Calu3 (cell line): ENCODE measurements at regions not wholly inside any gene's neighbourhood (a gene's known extent, or its start where the extent isn't known, plus 50 kb on each side); places are given as distances from the start of the nearest gene placed in this dataset.

Source experiments
- BruUV-seq: library from RNA; stranded (reverse); fragments of 400-500 nt; replicated peaks from 2 replicates; lab custom pipeline; 2021; lab: Mats Ljungman, UMichigan
- CTCF ChIA-PET: fragments of 300-600 bp; sonication (Branson Sonifier 250); formaldehyde crosslinking; loops from one replicate; lab custom pipeline; 2022; ENCODE audit warnings: antibody characterized with exemption; lab: Charles Lee
- DNase-seq: peaks from one replicate; pipeline ENCODE4 v3.0.0; 2022
- H3K27ac Mint-ChIP-seq: one replicate; pipeline ENCODE4 v1.8.0; 2022; ENCODE audit warnings: mixed read lengths; ENCODE audit not compliant: unreplicated experiment
- H3K27me3 Mint-ChIP-seq: one replicate; pipeline ENCODE4 v1.8.0; 2022; ENCODE audit warnings: mixed read lengths; ENCODE audit not compliant: unreplicated experiment
- H3K36me3 Mint-ChIP-seq: one replicate; pipeline ENCODE4 v1.8.0; 2022; ENCODE audit warnings: mild to moderate bottlenecking, moderate library complexity, mixed read lengths; ENCODE audit not compliant: insufficient read depth, unreplicated experiment
- H3K4me1 Mint-ChIP-seq: one replicate; pipeline ENCODE4 v1.8.0; 2022; ENCODE audit warnings: mild to moderate bottlenecking, low read depth, mixed read lengths; ENCODE audit not compliant: unreplicated experiment
- H3K4me3 Mint-ChIP-seq: one replicate; pipeline ENCODE4 v1.8.0; 2022; ENCODE audit warnings: mild to moderate bottlenecking, low read depth, moderate library complexity, mixed read lengths; ENCODE audit not compliant: unreplicated experiment
- H3K9me3 Mint-ChIP-seq: one replicate; pipeline ENCODE4 v1.8.0; 2022; ENCODE audit warnings: low read depth, mixed read lengths; ENCODE audit not compliant: unreplicated experiment
- intact Hi-C: fragments of 100-400 bp; cut with micrococcal nuclease; formaldehyde crosslinking; loops from one replicate; pipeline ENCODE4 v1.10.0; 2022; ENCODE audit not compliant: unreplicated experiment
- TF ChIP-seq, protein P1 (sequence below): fragments of 200-600 bp; IDR thresholded peaks from one replicate; pipeline ENCODE4 v1.8.0; 2022; ENCODE audit warnings: antibody characterized with exemption; ENCODE audit not compliant: unreplicated experiment

DNA sequence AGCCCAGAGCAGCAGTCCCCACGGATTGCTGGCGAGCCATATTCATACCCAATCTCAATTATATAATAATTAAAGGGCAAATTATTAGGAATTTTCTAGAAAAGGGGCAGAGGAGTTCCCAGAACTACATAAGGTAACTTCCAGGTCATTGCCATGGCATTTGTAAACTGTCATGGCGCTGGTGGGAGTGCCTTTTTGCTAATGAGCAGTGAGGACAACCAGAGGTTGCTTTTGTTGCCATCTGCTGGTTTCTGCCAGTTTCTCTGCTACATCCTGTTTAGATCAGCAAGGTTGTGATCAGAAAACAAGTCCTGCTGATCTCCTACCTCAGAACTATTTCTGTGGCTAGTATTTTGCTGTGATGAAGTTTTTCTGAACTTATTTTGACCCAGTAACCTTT is 159.8 kb upstream of the PIEZO2 start:
- BruUV-seq: no TSS peak
- H3K9me3 Mint-ChIP-seq: no peaks in the 10 kb centered on the region
- H3K27me3 Mint-ChIP-seq: peaks cover 8% of the 10 kb centered on the region
- no peak for DNase-seq
- CTCF ChIA-PET: no interaction called here
- TF ChIP-seq, protein P1, sequence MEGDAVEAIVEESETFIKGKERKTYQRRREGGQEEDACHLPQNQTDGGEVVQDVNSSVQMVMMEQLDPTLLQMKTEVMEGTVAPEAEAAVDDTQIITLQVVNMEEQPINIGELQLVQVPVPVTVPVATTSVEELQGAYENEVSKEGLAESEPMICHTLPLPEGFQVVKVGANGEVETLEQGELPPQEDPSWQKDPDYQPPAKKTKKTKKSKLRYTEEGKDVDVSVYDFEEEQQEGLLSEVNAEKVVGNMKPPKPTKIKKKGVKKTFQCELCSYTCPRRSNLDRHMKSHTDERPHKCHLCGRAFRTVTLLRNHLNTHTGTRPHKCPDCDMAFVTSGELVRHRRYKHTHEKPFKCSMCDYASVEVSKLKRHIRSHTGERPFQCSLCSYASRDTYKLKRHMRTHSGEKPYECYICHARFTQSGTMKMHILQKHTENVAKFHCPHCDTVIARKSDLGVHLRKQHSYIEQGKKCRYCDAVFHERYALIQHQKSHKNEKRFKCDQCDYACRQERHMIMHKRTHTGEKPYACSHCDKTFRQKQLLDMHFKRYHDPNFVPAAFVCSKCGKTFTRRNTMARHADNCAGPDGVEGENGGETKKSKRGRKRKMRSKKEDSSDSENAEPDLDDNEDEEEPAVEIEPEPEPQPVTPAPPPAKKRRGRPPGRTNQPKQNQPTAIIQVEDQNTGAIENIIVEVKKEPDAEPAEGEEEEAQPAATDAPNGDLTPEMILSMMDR: no peak
- H3K27ac Mint-ChIP-seq: no peak overlapping the region
- intact Hi-C loops: no loop called here
- no peak overlapping the region for H3K4me3 Mint-ChIP-seq
- H3K4me1 Mint-ChIP-seq: no peaks in the 10 kb centered on the region
- H3K36me3 Mint-ChIP-seq: no peaks in the 10 kb centered on the region

DNA sequence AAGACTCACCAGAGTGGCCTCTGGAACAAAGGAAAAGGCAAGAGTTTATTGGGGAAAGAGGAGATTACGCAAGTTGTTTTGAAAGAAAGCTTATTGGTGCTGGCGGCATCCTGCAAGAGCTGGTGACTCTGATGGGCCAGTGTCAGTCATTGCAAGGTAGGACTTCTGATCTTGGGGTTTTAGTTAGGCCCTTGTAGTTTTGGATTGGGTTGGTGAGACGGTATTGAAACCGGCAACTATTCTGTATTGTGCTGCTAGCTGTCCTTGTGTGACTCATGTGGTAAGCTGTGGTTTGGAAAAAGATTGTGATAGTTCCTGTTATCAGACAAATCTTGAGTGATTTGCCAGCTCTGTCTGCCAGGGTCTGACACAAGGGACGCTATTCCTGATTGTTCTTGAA is 159.1 kb upstream of the PIEZO2 start:
- Mint-ChIP-seq H3K27me3 (peaks cover 8% of the 10 kb centered on the region), H3K4me1 (no peaks in the 10 kb centered on the region), H3K9me3 (no peaks in the 10 kb centered on the region), H3K4me3 (no peak overlapping the region), H3K27ac (no peak overlapping the region), H3K36me3 (no peaks in the 10 kb centered on the region)
- no peak for DNase-seq
- intact Hi-C loops: no loop called here
- no TSS peak for BruUV-seq
- CTCF ChIA-PET: no interaction called here
- TF ChIP-seq, protein P1: no peak

DNA sequence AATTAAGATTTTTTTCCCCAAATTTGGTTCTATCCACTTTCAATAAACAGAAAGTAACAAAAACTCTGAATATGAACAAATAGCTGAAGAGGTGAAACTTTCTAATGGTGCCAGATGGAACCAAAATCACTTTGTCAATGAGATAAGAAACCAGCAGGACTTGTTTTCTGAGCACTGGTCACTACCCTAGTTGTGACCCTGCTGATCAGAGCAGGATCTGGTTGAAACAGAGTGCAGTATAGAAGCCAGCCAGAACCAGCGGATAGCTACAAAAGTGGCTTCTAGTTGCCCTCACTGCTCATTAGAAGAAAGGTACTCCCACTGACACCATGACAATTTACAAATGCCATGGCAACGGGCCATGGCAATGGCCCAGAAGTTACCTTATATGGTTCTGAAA is 158.3 kb upstream of the PIEZO2 start:
- Mint-ChIP-seq H3K4me1 (no peaks in the 10 kb centered on the region), H3K36me3 (no peaks in the 10 kb centered on the region), H3K9me3 (no peaks in the 10 kb centered on the region), H3K27me3 (peaks cover 5% of the 10 kb centered on the region), H3K4me3 (no peak overlapping the region), H3K27ac (no peak overlapping the region)
- TF ChIP-seq, protein P1: no peak
- intact Hi-C loops: no loop called here
- CTCF ChIA-PET: no interaction called here
- DNase-seq: no peak
- no TSS peak for BruUV-seq

DNA sequence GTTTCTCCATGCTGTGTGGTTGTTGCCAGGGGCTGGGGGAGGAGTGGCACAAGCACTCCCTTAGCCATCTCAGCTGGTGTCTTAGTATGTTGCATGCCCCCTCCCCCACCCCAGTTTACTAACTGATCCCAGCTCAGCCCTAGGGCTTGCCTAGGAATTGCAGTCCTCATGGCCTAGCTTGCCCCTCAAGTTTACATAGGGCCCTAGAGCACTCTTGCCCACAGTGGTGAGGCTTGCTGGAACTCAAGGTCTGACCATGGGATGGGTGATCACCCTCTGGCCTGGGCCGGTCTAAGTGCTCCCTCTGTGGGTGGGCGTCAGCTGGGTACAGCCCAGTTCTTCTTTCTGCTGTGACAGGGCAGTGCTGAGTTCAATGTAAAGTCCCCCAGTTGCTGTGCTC is 156.1 kb upstream of the PIEZO2 start:
- TF ChIP-seq, protein P1: no peak
- BruUV-seq: no TSS peak
- peaks cover 3% of the 10 kb centered on the region for H3K9me3 Mint-ChIP-seq
- CTCF ChIA-PET: no interaction called here
- DNase-seq: no peak
- H3K4me3 Mint-ChIP-seq: no peak overlapping the region
- peaks cover 12% of the 10 kb centered on the region for H3K27me3 Mint-ChIP-seq
- H3K4me1 Mint-ChIP-seq: no peaks in the 10 kb centered on the region
- intact Hi-C loops: no loop called here
- H3K27ac Mint-ChIP-seq: no peak overlapping the region
- H3K36me3 Mint-ChIP-seq: no peaks in the 10 kb centered on the region

DNA sequence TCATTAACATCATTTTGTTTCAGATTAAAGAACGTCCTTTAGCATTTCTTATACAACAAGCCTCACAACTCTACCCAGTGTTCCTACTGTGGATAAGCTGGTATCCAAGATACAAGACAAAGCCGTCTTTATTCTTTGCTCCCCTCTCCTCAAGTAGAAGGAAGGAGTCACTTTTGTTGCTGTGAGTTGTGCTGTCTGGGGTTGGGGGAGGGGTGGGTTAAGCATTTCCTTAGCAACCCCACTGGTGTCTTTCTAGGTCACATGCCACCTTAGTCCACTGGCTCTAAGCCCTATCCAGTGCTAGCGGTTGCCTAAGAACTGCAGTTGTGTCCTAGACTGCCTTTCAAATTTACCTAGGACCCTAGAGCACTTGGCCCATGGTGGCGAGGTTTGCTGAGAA is 155.6 kb upstream of the PIEZO2 start:
- Mint-ChIP-seq H3K9me3 (peaks cover 3% of the 10 kb centered on the region), H3K36me3 (no peaks in the 10 kb centered on the region), H3K27me3 (peaks cover 18% of the 10 kb centered on the region), H3K27ac (no peak overlapping the region), H3K4me1 (no peaks in the 10 kb centered on the region), H3K4me3 (no peak overlapping the region)
- DNase-seq: no peak
- TF ChIP-seq, protein P1: no peak
- BruUV-seq: no TSS peak
- CTCF ChIA-PET: no interaction called here
- intact Hi-C loops: no loop called here
